ENCODE measurements at regions not wholly inside any gene's neighbourhood (a gene's known extent, or its start where the extent isn't known, plus 50 kb on each side); places are given as distances from the start of the nearest gene placed in this dataset.

- no peak for DNase-seq (ENCODE audit: low read depth)
Observed at GRCh38 chr9:1201901-1202300, 151.7 kb downstream of the DMRT2 start.

DNA sequence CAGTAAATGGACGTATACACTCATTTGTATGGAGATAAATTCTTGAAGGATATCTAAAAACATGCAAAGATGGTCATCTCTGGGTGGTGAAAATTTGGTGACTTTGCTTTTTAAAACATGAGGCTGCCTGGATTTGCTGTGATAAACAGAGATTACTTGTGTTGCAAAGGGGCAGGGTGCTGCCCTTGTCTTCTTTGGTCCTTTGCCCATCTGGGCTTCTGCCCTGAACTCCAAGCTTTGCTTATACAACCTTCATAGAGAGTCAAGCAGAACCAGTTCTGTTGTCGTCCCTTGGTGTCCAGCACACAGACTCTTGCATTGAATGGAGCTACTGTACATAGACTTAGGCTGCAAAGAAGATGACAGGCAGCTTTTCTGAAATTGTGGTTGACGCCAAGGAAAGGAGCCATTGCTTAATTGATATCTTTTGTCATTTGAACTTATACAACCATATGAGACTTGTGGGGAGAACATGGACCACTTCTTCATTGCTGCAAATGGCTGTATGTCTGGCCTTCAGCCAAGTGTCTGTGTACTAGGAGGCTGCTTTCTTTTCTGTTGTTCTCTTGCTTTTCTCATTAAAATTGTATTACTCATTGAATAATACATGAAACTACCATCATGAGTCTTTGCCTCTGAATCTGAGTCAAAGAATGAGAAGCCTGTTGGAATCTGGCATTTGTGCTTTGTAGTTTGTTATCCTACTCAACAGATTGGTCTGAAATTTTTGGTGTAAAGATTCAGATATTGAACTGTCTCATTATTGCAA is 152.5 kb downstream of the DMRT2 start:
- DNase-seq (ENCODE audit: low read depth): no peak

DNA sequence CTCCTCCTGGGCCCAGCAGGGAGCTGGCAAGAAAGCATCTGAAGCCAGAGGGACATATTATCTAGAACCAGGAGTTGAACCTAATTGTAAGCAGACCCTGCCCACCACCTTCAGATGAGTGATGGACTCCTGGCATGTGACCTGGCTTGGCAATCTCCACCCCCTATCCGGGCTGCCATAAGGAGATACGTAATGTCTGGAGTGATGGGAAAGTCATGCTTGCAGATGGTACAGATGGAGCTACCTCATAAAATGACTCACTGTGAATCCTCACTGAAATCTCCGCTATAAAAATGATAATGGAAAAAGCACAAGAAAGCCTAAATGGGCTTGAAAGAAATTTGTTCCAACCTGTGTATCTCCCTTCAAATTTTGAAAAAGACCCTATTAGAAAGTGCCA is 157.5 kb downstream of the DMRT2 start:
- peak; percentile 78 for DNase-seq (ENCODE audit: low read depth)

GRCh38 chr9:1208157-1208556 is 158.0 kb downstream of the DMRT2 start:
- DNase-seq (ENCODE audit: low read depth): no peak

DNA sequence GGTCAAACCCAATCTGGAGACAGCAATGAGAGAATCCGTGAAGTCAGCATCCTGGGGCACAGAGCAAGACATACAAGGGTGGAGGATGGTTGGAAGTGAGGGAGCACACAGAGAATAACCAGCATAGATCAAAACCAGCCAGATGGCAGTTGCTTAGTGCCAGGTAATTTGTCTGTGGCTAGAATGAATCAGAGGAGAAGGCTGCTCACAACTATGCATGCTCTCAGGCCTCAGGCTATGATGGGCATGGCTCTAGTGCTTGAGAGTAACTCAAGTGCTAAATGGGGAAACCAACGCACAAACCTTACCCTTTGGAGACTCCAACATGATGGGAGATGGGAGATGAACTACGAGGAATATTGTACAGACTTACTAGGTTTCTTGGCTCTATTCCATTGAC is 160.8 kb downstream of the DMRT2 start:
- no peak for DNase-seq (ENCODE audit: low read depth)

DNA sequence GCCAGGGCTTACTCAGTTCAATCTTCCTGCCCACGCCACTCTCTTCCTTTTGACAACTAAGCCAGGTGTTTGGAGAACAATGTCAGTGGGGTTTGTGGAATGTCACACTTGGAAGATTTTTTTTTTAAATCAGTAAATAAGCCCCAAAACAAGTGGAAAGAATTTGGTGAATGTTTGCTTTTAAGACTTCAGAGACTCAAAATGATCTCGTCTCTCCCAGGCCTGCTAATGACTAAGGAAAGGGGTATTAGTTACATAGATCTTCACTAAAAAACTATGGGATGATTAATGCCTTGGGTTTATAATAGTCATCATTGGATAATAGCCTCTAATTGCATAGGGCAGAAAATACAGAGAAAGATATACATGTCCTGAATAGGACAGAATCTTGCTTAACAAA is 166.4 kb downstream of the DMRT2 start:
- no peak for DNase-seq (ENCODE audit: low read depth)

- DNase-seq (ENCODE audit: low read depth): no peak
Observed at GRCh38 chr9:1217076-1217475, 166.9 kb downstream of the DMRT2 start.

- no peak for DNase-seq (ENCODE audit: low read depth)
Observed at GRCh38 chr9:1219284-1219683, 169.1 kb downstream of the DMRT2 start.

- DNase-seq (ENCODE audit: low read depth): no peak
Observed at GRCh38 chr9:1221298-1221697, 171.1 kb downstream of the DMRT2 start.

GRCh38 chr9:1222511-1222910 is 172.4 kb downstream of the DMRT2 start:
- no peak for DNase-seq (ENCODE audit: low read depth)

DNA sequence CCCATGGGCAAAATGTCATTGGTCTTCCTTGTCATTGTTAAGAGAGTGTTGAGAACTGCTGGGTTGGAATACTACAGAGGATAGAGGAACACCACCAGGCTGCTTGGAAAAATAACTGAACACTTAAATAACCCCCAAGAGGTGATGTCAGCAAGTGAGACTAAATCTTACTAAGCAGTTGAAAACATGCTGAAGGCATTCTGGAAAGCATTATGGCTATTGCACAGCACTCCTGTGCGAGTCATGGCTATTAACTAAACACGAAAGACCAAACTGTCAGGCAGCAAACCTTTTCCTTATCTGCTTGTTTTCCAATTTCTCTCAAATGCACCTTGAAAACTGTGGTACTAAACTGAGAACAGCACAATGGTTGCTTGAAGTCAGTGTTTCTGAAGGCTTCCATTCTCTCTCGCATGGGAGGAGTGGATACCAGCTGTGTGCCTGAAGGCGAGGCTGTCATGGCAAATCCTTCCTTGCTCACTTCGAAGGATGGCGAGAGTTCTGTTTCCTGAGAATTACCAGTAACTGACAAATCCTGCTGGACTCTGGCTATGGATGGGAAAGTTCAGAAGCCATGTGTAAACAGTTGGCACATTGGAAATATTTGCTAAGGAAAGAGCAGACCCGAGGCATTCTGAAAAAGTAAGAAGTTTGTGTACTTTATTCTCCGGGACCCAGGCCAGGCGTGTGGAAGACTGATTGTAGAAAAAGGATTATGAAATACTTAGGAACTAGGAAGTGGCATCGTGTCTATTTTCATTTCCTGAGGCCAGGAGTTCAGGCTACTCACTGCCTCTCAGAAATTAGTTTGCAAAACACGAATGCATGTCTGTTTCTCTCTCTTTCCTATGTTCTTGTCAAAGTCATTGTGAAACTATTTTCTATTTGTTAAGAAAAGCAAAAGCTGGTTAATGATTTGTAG is 182.1 kb downstream of the DMRT2 start:
- peak; percentile 67 for DNase-seq (ENCODE audit: low read depth)

GRCh38 chr9:1233568-1233967 is 183.4 kb downstream of the DMRT2 start:
- no peak for DNase-seq (ENCODE audit: low read depth)

- DNase-seq (ENCODE audit: low read depth): no peak
Observed at GRCh38 chr9:1235650-1236049, 185.5 kb downstream of the DMRT2 start.

- no peak for DNase-seq (ENCODE audit: low read depth)
Observed at GRCh38 chr9:1236061-1236460, 185.9 kb downstream of the DMRT2 start.

DNA sequence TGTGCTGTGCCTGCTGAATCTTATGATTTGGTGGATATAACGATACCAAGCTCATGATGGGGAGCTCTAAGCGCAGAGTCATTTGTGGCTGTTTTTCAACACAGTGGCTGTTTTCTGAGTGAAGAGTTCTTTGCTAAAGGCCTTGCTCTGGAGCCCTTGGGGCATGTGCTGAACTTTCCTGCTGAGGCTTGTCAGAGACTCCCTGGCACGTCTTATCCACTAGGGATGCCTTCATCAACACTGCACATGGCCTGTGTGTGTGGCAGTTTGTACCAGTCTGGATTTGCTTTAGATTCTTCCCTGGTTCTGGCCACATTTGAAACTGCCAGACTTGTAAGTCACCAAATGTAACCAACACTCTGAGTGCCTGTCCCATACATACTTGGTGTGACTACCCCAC is 188.2 kb downstream of the DMRT2 start:
- DNase-seq (ENCODE audit: low read depth): no peak

DNA sequence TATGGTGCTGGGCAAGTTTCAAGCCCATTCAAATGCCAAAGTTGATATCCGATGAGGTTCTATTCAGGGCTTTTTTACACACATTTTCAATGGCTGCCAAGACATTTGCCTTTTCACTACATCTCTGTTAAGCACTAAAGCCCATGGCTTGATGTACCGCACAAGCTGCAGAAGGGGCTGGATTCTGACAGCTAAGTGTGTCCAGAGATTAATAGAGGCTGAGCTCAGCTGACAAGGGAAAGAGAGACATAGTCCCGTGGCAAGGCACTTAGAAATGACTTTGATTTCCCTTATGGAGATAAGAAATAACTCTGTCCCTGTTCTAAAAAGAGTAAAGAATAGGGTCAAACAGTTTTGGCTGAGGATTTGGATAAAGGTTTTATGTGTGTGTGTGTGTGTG is 198.6 kb downstream of the DMRT2 start:
- DNase-seq (ENCODE audit: low read depth): no peak

DNA sequence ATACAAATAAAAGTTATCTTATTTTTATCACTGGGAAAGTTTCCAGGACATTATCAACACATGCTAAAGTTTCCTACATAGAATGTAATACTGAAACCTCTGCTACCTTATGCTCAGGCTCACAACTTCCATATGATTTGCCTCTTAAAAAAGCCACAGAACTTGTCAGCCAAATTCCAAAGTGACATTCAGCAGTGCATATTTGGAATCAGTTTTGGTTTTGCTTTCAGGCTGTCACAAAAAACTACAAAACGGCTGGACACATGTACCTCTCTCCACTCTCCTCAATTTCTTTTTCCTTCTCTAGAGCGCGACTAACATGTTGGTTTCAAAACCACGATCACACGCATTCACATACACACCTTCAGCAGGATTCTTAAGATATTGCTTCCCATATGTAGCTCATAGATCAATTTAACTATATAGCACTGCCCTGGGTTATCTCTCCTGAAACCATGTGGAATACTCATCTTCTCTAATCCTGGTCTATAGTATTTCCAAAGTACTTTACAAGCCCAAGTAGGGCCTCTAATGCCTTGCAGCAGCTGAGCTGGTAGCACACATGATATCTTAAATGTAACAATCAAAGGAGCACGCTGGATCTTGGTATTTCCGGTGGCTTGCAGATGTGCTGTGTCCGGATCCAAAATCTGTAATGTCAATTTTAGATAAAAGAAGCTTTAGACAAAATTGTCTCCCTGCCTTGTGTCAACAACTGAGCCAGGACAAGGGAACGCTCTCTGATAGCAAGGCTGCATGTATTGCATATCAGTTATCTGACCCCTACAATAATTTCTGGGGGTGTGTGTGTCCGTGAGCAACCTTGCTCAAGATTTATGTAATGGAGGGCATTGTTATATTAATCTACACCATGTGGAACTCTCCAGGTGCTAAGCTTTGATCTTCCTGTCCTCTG is 203.2 kb downstream of the DMRT2 start:
- no peak for DNase-seq (ENCODE audit: low read depth)

DNA sequence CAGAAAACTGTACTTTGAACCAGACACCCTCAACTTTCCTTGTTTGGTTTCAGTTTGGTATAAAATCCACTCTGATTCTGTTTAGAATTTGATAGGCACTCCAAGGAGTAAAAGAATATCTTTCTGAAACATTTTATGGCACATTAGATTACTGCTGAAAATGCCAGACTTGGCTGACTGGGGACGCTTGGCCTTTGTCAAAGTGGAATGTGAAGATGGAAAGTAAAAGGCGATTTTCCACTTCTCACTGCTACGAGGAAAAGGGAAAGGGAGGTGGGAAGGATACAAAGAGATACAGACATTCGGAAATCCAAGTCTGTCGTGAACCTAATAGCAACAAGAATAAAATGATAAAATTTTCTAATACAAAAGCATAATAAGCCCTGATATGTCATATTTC is 203.9 kb downstream of the DMRT2 start:
- DNase-seq (ENCODE audit: low read depth): no peak

- no peak for DNase-seq (ENCODE audit: low read depth)
Observed at GRCh38 chr9:1256178-1256577, 206.0 kb downstream of the DMRT2 start.

DNA sequence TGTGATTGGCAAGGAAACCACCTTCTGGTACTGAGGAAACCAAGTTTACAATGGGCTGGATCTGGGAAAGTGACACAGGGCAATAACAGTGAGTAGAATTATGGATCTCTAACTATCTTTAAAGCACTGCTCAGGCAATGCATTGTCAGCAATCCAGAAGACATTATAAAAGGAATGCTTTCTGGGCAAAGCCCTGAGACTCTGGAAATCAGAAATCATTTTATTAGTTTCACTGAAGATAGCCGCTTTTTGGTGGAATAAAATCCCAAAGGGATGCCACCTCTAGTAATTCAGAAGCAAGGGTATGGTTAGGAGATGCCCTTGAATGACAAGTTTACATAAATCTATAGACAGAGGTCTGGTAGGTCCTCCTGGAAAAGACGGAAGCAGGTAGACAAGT is 211.1 kb downstream of the DMRT2 start:
- DNase-seq (ENCODE audit: low read depth): no peak

- no peak for DNase-seq (ENCODE audit: low read depth)
Observed at GRCh38 chr9:1261879-1262766, 212.0 kb downstream of the DMRT2 start.

All from GM04504 (cell line).